GM18868 (cell line): ENCODE measurements at regions not wholly inside any gene's neighbourhood (a gene's known extent, or its start where the extent isn't known, plus 50 kb on each side); places are given as distances from the start of the nearest gene placed in this dataset.

Experiments
- ATAC-seq: cut with Tn5 transposase; IDR thresholded peaks from one replicate; pipeline ENCODE4 v1.9.1; 2021; ENCODE audit warnings: mild to moderate bottlenecking, moderate library complexity; ENCODE audit not compliant: unreplicated experiment

- no peak for ATAC-seq
Observed at GRCh38 chr11:80586464-80586863, 1145.6 kb upstream of the TENM4 start.

DNA sequence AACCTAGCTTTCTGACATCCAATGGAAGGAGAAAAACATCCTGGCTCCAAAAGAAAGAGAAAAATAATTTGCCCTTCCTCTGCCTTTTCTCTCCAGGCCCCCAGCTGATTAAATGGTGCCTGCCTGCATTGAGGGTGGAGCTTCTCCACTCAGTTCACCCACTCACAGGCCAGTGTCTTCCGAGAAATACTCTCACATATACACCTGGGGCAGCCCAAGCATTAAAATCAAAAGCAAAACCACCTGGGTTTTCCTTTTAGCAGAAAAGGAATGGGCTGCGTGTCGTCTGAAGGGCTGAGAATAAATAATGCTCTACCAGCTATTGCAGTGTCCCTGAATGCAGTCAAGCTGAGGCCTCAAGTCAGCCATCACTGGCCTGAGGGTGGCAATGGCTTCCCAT lies 1143.8 kb upstream of the TENM4 start:
- ATAC-seq, result no peak

GRCh38 chr11:80569832-80570231 lies 1129.0 kb upstream of the TENM4 start:
- ATAC-seq, result no peak

DNA sequence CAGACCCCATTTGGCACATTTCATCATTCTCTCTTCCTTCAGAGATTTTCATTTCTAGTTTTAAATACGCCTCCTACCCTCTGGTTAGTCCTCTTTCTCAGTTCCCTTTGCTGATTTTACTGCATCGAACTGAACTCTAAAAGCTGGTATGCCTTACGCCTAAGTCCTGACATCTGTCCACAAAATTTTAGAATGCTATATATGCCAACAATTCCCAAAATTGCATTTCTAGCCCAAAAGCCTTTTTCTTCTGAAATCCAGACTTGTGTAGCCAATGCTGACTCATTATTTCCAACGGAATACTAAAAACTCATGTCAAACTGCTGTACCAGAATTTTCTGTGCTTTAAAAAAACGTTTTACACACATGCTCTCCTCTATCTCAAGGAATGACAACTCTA lies 1124.4 kb upstream of the TENM4 start:
- ATAC-seq, result no peak

GRCh38 chr11:80562523-80563125 lies 1121.8 kb upstream of the TENM4 start:
- no peak for ATAC-seq

DNA sequence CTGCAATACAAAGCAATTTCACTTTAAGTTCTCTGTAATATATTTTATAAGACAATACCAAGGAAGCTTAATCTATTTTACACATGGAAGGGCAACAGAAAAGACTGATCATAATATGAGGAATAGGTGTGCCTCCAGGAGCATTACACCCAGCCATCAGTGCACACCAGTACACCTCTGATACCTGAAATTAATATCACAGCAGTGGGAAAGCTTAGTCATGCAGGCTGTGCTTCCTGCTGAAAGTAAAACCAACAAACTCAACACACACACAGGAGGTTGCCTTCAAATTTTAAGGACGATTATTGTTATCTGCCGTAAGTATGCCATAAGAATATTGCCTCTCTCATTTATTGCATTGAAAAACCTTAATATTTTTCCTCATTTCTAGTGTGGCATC lies 1119.1 kb upstream of the TENM4 start:
- no peak for ATAC-seq

- no peak for ATAC-seq
Observed at GRCh38 chr11:80553565-80553964, 1112.7 kb upstream of the TENM4 start.

DNA sequence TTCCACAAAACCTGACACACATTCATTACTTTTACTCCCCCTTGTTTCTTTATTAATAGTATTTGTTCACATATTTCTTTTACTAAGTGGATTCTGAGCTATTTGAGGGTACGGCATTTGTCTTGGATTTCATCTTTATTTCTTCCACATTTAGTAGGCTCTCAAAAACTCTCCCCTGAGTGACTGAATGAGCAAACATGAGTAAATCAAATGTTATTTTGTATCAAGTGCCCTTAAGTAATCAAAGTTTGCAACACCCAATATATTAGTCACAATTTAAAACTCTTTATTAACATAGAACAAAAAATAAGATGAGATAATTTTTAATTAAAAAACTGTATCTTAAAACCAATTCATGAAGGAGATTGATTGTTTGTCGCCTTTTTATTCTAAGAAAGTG lies 1101.9 kb upstream of the TENM4 start:
- no peak for ATAC-seq

GRCh38 chr11:80538040-80538439 lies 1097.2 kb upstream of the TENM4 start:
- no peak for ATAC-seq

DNA sequence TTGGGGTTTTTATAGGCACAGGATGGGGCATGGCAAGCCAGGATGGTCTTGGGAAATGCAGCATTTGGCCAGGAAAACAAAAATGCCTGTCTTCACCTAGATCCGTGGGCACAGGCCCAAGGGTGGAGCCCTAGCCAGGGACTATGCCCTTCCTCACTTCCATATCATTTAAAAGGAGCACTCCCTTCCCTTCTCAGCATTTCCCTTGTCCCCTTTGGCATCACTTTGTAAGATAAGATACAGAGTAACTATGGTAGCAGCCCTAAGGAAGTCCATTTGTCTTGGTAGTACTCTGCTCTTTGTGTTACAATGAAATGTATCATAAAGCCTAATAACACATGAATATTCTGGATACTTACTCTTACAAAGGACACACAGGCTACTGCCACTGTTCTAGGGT lies 1092.6 kb upstream of the TENM4 start:
- no peak for ATAC-seq

GRCh38 chr11:80532633-80533232 lies 1091.9 kb upstream of the TENM4 start:
- no peak for ATAC-seq

DNA sequence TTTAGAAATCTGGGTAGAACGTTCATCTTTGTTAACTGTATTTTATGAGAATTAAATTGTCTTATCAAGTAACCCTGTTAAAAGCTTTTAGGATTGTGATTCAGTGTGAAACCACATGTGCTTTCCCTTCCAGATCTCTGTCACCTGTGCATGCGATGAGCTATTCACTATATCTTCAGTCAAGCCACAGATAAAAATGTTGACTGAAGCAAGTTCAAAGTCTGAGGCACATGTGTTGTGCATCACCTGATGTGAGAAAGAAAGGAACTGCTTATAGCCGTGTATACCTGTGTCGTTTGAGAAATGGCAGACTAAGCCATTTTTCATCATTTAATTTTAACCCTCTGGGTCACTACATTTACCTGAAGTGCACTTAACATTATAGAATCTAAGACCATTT lies 1088.9 kb upstream of the TENM4 start:
- ATAC-seq, result no peak

- no peak for ATAC-seq
Observed at GRCh38 chr11:80525663-80526405, 1085.0 kb upstream of the TENM4 start.

DNA sequence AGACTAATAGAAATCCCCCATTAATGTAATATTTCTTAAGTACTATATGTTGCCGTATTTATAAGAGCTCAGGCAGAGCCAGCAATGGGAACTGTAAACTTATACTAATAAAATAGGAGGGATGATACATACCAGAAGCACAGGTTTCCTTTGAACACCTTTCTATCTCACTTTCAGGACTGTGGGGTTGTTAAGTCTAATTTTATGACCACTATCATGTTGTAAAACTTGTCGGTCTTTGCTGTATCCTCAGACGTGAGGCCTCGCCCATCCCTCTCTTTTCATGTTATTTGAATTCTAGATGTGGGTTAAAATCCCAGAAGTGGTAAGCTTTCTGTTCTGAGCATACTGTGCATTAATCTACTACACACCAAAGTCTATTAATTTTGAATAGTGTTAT lies 1083.5 kb upstream of the TENM4 start:
- no peak for ATAC-seq

GRCh38 chr11:80523057-80523456 lies 1082.2 kb upstream of the TENM4 start:
- no peak for ATAC-seq

GRCh38 chr11:80521592-80521991 lies 1080.8 kb upstream of the TENM4 start:
- ATAC-seq, result no peak

- no peak for ATAC-seq
Observed at GRCh38 chr11:80520507-80520887, 1079.7 kb upstream of the TENM4 start.

GRCh38 chr11:80519596-80520506 lies 1079.0 kb upstream of the TENM4 start:
- no peak for ATAC-seq

DNA sequence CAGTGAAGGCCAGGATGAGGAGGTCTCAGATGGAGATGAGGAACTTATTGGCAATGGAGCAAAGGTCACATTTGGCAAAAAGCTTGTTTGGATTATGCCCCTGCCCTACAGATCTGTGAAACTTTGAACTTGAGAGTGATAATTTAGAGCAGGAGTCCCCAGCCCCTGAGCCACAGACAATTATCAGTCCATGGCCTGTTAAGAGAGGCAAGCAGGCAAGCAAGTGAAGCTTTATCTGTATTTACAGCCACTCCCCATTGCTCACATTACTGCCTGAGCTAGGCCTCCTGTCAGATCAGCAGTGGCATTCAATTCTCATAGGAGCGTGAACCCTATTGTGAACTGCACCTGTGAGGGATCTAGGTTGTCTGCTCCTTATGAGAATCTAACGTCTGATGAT lies 1076.9 kb upstream of the TENM4 start:
- no peak for ATAC-seq

GRCh38 chr11:80515097-80515496 lies 1074.3 kb upstream of the TENM4 start:
- ATAC-seq, result peak; percentile 63

DNA sequence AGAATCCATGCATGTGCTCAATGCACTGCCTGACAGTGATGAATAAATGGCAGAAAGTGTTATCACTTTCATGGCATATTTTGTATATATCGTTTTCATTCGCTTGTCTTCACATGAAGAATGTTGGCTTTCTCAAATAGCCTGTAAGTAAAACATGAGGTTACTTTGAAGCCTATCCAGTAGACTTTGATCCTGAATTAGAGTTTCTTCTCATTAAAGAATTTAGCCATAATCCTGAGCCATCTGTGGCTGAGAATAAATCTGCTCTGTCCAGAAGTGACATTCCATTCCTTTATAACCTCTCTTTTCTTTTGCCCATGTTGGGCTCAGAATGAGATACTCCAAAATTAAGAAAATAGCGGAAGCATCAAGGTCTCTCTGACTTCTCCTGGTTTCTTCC lies 1071.7 kb upstream of the TENM4 start:
- no peak for ATAC-seq
